Testis (tissue), 2 donors: ENCODE measurements at regions not wholly inside any gene's neighbourhood (a gene's known extent, or its start where the extent isn't known, plus 50 kb on each side); places are given as distances from the start of the nearest gene placed in this dataset.

Experiments
- POLR2A ChIP-seq: fragments of 450-650 bp; IDR thresholded peaks from one replicate; pipeline ENCODE4 v1.6.1; 2017; ENCODE audit warnings: antibody characterized with exemption, mild to moderate bottlenecking, moderate library complexity
- TF ChIP-seq, protein P1 (sequence below), 3 experiments: fragments of 450-650 bp in 2 of 3; fragments of 200-600 bp in 1 of 3; sonication (generic) in 1 of 3; IDR thresholded peaks; one replicate each; pipeline ENCODE4 v1.5.1; 2016 to 2019; ENCODE audit warnings: antibody characterized with exemption in 3 of 3, mild to moderate bottlenecking in 2 of 3, moderate library complexity in 1 of 3

DNA sequence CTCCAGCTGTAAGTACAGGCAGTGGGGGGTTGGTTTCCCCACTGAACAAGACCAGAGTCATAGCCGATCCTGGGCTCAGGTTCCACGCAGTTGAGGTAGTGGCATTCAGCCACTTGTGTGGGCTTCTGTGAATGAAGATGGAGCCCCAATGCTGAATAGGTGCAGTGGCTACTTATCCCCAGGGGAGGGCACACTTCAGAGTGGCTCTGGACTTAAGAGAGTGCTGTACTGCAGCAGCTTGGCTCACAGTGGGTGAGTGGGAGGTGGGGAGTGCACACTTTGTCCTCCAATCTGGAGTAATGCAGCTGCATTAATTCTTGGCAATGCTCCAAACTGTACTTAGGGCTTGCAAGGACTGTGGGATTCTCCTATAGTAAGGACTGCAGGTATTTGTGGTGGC lies 81.9 kb downstream of the BUB3 start:
- TF ChIP-seq, protein P1, sequence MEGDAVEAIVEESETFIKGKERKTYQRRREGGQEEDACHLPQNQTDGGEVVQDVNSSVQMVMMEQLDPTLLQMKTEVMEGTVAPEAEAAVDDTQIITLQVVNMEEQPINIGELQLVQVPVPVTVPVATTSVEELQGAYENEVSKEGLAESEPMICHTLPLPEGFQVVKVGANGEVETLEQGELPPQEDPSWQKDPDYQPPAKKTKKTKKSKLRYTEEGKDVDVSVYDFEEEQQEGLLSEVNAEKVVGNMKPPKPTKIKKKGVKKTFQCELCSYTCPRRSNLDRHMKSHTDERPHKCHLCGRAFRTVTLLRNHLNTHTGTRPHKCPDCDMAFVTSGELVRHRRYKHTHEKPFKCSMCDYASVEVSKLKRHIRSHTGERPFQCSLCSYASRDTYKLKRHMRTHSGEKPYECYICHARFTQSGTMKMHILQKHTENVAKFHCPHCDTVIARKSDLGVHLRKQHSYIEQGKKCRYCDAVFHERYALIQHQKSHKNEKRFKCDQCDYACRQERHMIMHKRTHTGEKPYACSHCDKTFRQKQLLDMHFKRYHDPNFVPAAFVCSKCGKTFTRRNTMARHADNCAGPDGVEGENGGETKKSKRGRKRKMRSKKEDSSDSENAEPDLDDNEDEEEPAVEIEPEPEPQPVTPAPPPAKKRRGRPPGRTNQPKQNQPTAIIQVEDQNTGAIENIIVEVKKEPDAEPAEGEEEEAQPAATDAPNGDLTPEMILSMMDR (IDR thresholded peaks at IDR 0.05): no peak
- no peak for TF ChIP-seq POLR2A
